ENCODE measurements at regions not wholly inside any gene's neighbourhood (a gene's known extent, or its start where the extent isn't known, plus 50 kb on each side); places are given as distances from the start of the nearest gene placed in this dataset.

DNA sequence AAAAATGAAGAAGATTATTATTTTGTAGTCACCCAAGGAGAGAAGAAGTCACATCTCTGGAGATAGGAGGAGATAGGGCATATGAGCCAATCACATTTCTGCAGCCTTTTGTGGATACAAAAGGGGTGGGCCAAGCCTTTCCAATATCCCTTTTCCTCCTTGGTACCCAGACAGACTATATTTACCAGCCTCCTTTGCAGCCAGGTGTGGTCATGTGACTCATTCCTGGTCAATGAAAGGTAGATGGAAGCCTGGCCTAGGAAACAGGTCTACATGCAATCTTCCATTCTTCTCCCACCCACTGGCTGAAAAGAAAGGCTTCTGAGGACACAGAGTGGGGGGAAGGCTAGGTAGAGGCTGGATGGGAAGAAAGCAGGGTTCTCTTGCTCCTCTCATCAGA is 58.1 kb upstream of the ERG start:
- DNase-seq = no peak

DNA sequence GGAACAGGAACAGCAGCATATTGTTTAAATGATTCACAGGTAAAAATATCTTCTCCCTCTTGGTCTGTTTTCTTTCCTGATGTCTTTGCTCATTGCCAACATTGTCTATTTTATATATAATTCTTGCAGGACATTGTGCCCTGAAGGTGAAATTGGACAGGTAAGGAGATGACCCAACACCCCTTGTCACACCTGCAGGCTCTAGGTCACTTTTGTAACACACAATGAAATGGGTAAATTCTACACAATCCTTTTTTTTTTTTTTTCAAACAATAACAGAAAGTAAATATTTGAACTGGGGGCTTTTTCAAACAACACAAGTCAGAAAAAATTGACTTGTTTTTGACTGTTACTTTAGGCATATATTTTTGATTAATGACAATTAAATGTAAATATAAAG is 62.9 kb upstream of the ERG start:
- no peak for DNase-seq

DNA sequence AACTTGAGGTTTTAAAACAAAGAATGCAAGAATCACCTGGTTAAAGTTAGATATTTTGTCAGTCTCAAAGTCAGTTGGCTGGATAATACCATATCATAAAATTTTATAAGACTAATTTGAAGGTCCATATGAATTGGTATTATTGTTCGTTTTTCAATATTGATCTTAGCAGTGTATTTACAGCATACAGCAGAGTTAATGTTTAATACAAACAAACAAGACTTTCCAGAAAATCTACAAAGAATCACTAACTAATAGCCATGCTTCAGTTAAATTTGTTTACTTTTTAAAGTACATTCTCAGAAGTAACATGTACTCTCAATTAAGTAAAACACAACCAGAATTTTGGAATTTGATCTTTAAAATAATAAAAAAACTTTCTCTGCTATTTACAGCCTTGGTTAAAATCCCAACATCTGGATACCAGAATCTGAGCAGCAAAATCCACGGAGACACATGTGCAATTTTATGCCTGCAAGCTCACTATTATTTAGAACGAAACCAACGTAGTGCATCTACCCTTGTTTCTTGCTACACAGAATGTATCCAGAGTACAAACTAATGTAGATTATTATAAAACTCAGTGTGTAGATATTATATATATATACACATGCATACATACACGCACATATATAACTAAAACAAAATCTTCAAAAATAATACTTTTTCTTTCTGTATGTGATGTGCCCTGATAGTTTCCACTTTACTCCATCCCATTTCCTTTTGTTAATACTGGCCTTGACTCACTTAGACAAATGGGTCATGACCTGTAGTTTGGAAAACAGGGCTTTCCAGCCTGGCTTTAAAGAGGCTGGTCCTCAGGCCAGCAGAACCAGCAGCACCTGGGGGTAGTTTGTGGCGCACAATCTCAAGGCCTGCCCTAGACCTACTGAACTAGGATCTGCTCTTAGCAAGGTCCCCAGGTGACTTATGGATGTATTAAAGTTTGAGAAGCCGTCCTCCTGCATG is 63.6 kb upstream of the ERG start:
- no peak for DNase-seq

GRCh38 chr21:38567335-38567969 is 69.2 kb upstream of the ERG start:
- no peak for DNase-seq

DNA sequence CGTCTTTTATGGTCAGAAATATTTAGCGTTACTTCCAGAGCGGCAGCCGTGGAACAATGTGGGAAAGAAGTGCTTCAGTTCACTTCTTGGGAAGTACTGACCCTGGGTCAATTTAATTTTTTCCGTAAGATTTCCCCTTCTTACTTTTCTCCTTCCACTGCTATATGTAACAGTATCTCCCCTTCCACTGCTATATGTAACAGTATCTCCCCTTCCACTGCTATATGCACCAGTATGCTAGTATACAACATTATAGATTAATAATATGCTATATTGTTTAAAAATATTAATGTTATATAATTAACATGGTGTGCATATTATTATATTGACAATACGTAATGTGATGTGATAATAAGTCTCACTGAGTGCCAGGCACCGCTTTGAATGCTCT is 69.7 kb upstream of the ERG start:
- DNase-seq = no peak

GRCh38 chr21:38569733-38570132 is 71.5 kb upstream of the ERG start:
- DNase-seq = no peak

DNA sequence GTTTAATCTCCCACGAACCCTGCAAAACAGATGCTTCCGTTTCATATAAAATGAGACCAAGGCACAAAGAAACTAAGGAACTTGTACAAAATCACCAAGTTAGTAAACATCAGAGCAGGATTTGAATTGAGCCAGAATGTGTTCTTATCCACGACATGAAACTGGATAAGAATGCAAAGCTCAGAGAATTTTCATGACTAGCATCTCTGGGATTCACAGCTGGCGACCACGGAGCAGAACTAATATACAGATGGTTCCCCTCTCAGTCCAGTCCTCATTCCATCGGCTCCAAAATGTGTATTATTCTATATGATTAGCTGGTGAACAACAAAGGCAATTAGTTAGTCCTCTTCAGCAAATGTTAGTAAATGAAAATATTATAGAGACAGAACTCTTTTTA is 72.3 kb upstream of the ERG start:
- DNase-seq = no peak

- no peak for DNase-seq
These were observed 76.8 kb upstream of the ERG start for GRCh38 chr21:38574895-38575575.

GRCh38 chr21:38577887-38578286 is 79.6 kb upstream of the ERG start:
- no peak for DNase-seq

- DNase-seq = no peak
These were observed 92.4 kb upstream of the ERG start for GRCh38 chr21:38590449-38591217.

GRCh38 chr21:38591218-38591537 is 92.9 kb upstream of the ERG start:
- no peak for DNase-seq

DNA sequence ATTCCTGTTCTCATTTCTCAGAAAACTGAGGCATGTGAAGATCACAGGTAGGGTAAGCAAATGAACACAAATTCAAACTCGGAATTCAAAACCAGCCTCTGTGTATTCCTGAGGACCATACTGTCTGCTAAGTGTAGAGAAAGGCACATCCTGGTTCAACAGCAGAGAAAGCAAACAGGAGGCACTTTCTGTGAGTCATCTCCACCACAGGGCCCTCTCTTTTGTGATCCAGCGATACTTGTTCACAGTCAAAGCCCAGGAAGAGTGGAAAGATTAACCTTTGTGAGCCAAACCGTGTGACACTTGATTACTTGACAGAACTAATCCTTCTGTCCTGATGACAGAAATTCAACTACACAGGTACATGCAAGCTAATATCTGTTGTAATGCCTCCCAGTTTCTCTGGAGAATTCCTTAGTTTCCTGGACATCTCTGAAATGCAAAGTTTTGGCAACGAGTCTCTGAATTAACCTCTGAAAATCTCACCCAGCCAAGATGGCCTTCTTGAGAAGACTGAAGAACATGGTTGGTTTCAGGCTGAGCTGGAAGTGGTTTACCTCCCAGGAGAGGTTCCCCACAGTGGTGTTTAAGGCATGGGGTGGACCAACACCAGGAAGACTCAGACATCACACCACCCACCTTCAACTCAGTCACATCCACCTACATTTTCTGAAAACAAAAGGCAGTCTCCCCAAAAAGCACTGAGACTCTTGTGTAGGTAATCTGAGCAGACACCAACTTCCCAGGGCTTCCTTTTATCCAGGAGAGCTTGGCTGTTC is 98.2 kb upstream of the ERG start:
- DNase-seq = no peak

GRCh38 chr21:38597421-38597820 is 99.1 kb upstream of the ERG start:
- no peak for DNase-seq

DNA sequence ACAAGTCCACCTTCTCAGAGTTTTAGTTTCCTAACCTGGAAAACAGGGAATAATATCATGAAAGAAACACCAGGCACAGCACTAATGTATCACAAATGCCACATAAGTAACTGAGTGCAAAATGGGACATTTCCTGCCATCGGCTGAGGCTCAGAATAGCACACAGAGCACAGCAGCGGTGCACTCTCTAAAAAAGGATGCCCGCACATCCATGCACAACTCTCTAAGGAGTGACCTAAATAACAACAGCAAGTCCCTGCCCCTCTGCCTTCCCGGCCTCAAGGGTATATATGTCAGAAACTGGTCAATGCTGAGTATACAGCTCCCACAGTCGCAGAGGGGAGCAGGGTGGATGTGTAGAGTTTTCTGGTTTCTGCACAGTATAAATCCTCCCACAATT is 100.1 kb upstream of the ERG start:
- no peak for DNase-seq

DNA sequence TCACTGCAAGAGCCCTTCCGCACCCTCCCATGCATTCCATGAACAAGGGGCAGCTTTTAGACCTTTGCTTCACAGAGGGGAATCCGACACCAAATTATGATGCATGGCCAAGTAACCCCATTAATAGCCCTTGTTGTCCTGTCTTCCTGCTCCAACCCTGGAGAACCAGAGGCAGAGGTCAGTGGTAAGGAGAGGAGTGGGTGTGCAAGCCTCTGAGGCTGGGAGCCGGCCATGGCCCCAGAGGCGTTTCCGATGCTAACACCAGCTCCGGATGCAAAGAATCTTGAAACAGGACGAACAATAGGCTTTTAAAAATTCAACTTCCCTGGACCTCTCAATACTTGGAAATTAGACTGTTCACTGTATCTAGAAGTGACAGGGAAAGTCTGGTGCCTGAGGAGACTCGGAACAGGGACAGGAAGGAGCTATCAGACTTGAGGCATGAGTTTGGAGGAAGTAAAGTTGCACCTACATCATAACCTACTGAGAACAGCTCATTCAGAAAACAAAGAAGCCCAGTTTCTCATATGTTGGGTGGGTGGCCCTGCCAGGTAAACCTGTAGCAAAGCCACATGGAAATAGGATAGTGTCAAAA is 101.2 kb upstream of the ERG start:
- no peak for DNase-seq

DNA sequence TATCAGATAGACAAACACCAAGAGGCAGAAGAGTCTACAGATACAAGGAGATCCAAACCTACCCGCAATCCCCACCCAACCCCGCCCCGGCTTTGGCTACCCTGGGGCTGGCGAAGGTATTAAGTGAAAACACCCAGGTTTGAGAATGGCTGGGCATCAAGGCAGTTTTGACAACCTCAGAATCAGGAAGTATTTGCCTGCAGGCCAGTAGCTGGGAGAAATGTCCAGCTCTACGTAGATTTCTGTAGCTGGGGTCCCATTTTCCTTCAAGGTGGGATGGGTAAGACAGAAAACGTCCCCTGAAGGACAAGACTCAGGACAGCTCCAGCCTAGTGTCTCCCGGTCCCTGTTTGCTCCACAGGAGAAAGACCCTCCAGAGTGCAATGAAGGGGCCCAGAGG is 101.8 kb upstream of the ERG start:
- DNase-seq = no peak

DNA sequence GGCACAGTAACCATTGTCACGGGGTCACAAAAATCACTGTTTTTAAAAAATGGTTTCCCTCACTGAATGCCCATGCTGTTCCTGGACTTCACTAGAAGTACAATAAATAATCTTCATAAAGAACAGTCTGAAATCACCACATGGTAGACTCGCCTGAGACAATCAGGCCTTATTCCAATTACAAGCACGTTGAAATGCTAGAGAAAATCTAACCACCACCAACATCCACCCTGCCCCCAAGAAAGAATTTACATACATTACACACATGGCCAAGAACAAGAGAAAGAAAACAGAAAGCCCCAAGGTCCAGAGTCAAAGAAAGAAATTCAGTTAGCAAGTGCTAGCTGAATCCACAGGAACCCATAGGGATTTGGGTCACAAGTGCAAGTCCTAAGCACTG is 107.0 kb upstream of the ERG start:
- no peak for DNase-seq

DNA sequence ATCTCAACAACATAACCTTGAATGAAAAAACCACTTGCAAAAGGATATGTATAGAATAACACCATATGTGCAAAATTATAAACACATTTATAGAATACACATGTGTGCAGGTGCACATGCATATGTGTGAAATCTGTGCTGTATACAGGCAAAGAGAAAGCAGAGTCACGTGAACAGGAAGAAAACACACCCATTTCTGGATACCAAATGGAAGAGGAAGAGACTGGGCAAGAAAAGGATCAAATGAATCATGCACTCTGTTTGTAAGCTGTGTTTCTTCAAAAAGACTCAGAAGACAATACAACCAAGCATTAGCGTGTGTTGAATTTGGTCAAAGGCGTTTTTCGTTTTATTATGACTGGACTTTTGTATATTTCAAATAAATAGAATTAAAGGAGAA is 111.3 kb upstream of the ERG start:
- no peak for DNase-seq

DNA sequence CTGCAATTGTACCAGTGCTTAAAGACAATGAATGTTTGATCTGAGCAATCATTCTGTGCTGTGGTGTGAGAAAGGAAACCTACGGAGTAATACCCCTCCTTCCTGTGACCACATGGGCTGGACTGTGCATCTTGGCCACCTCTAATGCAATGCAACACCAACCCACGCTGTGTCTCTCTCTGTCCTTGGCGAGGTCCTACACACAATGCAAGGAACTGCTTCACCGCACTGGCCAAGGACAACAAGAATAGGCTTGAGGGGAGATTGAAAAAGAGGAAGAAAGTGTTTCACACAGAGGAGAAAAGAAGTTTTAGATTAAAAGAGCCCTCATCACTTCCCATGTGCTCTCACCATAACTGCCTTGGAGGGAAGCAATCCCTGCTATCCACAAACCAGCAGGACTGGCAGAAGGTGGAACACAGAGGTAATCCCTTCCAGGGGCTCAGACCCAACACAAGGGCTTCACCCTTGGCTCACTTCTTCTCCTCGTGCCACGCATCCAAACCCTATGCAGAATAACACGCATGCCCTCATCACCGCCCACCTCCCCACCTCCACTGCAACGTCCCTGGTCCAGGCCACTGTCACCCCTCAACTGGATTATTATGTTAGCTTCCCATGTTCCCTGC is 112.5 kb upstream of the ERG start:
- DNase-seq = no peak

DNA sequence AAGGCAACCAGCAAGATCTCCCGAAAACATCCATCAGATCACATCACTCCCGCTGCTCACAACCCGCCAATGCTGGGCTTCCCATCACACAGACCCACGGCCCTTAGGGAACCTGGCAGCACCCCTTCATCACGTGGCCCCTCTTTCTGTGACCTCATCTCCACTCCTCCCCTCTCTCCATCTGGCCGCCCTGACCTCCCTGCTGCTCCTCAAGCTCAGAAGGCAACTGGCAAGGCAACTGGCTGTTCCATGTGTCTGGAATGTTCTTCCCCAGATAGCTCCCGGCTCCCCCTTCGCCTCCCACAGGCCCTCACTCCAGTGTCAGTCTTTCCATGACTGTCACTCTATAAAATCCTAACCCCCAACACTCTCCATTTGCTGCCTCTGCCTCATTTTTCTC is 113.0 kb upstream of the ERG start:
- DNase-seq = no peak

DNA sequence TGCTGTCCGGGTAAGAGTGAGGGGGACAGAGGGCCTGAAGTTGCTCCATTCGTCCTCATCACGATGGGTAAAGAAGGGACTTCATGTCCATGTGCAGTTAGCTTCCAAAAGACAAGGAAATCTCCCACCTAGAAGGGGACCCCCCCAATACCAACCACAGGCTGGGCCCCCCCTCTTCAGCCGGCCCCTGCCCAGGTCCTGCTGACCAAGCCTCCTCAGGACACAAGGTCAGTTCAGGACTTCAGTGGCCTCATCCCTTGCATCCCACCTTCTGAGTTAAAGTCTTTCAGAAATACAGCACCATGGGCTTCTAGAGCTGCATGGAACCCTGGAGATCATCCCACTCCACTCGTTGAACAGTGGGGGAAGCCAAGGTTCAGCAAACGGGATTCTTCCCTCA is 115.4 kb upstream of the ERG start:
- DNase-seq = no peak

GRCh38 chr21:38614558-38614957 is 116.3 kb upstream of the ERG start:
- DNase-seq = no peak

Measured in NK-92 treated with Interleukin-12 subunit alpha and Interleukin-12 subunit beta, amount 100 ng/mL, for 24 hours (cell line).